PFSK-1 (cell line): ENCODE measurements at regions not wholly inside any gene's neighbourhood (a gene's known extent, or its start where the extent isn't known, plus 50 kb on each side); places are given as distances from the start of the nearest gene placed in this dataset.

Experiments
- FOXP2 ChIP-seq: optimal IDR thresholded peaks from 2 replicates; pipeline ENCODE3; 2011; ENCODE audit warnings: borderline replicate concordance, control low read depth, inconsistent platforms; ENCODE audit not compliant: insufficient read depth; ENCODE audit errors: extremely low read length, extremely low read depth
- POLR2AphosphoS5 ChIP-seq: IDR thresholded peaks from 2 replicates; pipeline ENCODE4 v1.6.1; 2012; ENCODE audit warnings: low read depth, mild to moderate bottlenecking, control low read depth, low read length, moderate library complexity
- REST ChIP-seq, 2 experiments: IDR thresholded peaks; 2 replicates each; pipeline versions ENCODE4 v1.6.1 to v1.8.0; 2011 to 2012; ENCODE audit warnings: low read depth in 2 of 2, low read length in 2 of 2, control low read depth in 1 of 2, inconsistent platforms in 1 of 2, mild to moderate bottlenecking in 1 of 2, moderate library complexity in 1 of 2; ENCODE audit not compliant: insufficient read depth in 1 of 2
- SIN3A ChIP-seq: IDR thresholded peaks from 2 replicates; pipeline ENCODE4 v1.6.1; 2012; ENCODE audit warnings: mild to moderate bottlenecking, low read length, moderate library complexity, borderline replicate concordance; ENCODE audit not compliant: insufficient read depth
- TAF1 ChIP-seq: IDR thresholded peaks from 2 replicates; pipeline ENCODE4 v1.6.1; 2012; ENCODE audit warnings: low read length, control low read depth, borderline replicate concordance; ENCODE audit not compliant: insufficient read depth

GRCh38 chr13:78845656-78846365 is 186.9 kb upstream of the OBI1 start:
- TF ChIP-seq FOXP2 (no peak), TAF1 (no peak), REST (IDR thresholded peaks at IDR 0.05; ENCODE audit: insufficient read depth in 1 of 2, low read depth in 2 of 2, low read length in 2 of 2) (no peak), SIN3A (no peak)

GRCh38 chr13:78844106-78844505 is 185.2 kb upstream of the OBI1 start:
- TF ChIP-seq FOXP2 = no peak
- no peak for TF ChIP-seq SIN3A
- no peak for TF ChIP-seq POLR2AphosphoS5
- no peak for TF ChIP-seq TAF1
- no peak for TF ChIP-seq REST (IDR thresholded peaks at IDR 0.05; ENCODE audit: insufficient read depth in 1 of 2, low read depth in 2 of 2, low read length in 2 of 2)

- no peak for TF ChIP-seq SIN3A
- TF ChIP-seq TAF1 = no peak
- no peak for TF ChIP-seq REST (IDR thresholded peaks at IDR 0.05; ENCODE audit: insufficient read depth in 1 of 2, low read depth in 2 of 2, low read length in 2 of 2)
- TF ChIP-seq POLR2AphosphoS5 = no peak
- no peak for TF ChIP-seq FOXP2
Measured at GRCh38 chr13:78841358-78841963, 182.5 kb upstream of the OBI1 start.

GRCh38 chr13:78836238-78836784 is 177.4 kb upstream of the OBI1 start:
- TF ChIP-seq FOXP2 (no peak), SIN3A (no peak), TAF1 (no peak)

GRCh38 chr13:78832461-78832860 is 173.5 kb upstream of the OBI1 start:
- TF ChIP-seq TAF1 (no peak), FOXP2 (no peak), SIN3A (no peak), REST (IDR thresholded peaks at IDR 0.05; ENCODE audit: insufficient read depth in 1 of 2, low read depth in 2 of 2, low read length in 2 of 2) (no peak), POLR2AphosphoS5 (no peak)
